Activated naive CD4-positive, alpha-beta T cell treated with anti-CD3 and anti-CD28 coated beads for 36 hours (primary cell): ENCODE measurements at regions not wholly inside any gene's neighbourhood (a gene's known extent, or its start where the extent isn't known, plus 50 kb on each side); places are given as distances from the start of the nearest gene placed in this dataset.
"Not testable (repeated sequence)": the region's sequence is repeated elsewhere in the genome, so short reads cannot be mapped to it uniquely, and the experiment has no call there.

Experiments
- CTCF ChIA-PET: fragments of 350-600 bp; sonication (Branson Sonifier 250); formaldehyde crosslinking; loops from one replicate; lab custom pipeline; 2021; ENCODE audit warnings: antibody characterized with exemption; lab: Charles Lee
- DNase-seq: peaks from one replicate; pipeline ENCODE4 v3.0.0-alpha.2; 2020
- H3K27ac Mint-ChIP-seq: one replicate; pipeline ENCODE4 v1.8.0; 2021; ENCODE audit warnings: mild to moderate bottlenecking, mixed read lengths
- H3K27me3 Mint-ChIP-seq: one replicate; pipeline ENCODE4 v1.8.0; 2021; ENCODE audit warnings: low read depth, mixed read lengths
- H3K36me3 Mint-ChIP-seq: one replicate; pipeline ENCODE4 v1.8.0; 2021; ENCODE audit warnings: low read depth, mixed read lengths
- H3K4me1 Mint-ChIP-seq: one replicate; pipeline ENCODE4 v1.8.0; 2021; ENCODE audit warnings: low read depth, mixed read lengths
- H3K4me3 Mint-ChIP-seq: one replicate; pipeline ENCODE4 v1.8.0; 2021; ENCODE audit warnings: mild to moderate bottlenecking, moderate library complexity, mixed read lengths
- H3K9me3 Mint-ChIP-seq: one replicate; pipeline ENCODE4 v1.8.0; 2021; ENCODE audit warnings: mixed read lengths
- intact Hi-C: fragments of 100-400 bp; cut with micrococcal nuclease; formaldehyde crosslinking; loops from one replicate; pipeline ENCODE4 v1.15.1; 2023

- intact Hi-C loops = no loop called here
- Mint-ChIP-seq H3K4me1 (no peaks in the 10 kb centered on the region), H3K9me3 (peaks cover 7% of the 10 kb centered on the region), H3K36me3 (no peaks in the 10 kb centered on the region), H3K27me3 (no peaks in the 10 kb centered on the region), H3K27ac (no peak overlapping the region), H3K4me3 (no peak overlapping the region)
- DNase-seq = no peak
- CTCF ChIA-PET = interaction anchor here (0.6 kb wide), 1 partner anchor 440 kb away, joined by 3 read pairs; no protein-coding TSS in a partner anchor
Observed at GRCh38 chr15:23793191-23793680, 106.1 kb upstream of the NDN start.

GRCh38 chr15:23797747-23798446 lies 110.8 kb upstream of the NDN start:
- no peaks in the 10 kb centered on the region for H3K4me1 Mint-ChIP-seq
- CTCF ChIA-PET = no interaction called here
- H3K27me3 Mint-ChIP-seq = no peaks in the 10 kb centered on the region
- no peak for DNase-seq
- no peak overlapping the region for H3K27ac Mint-ChIP-seq
- no peak overlapping the region for H3K4me3 Mint-ChIP-seq
- H3K9me3 Mint-ChIP-seq = peaks cover 8% of the 10 kb centered on the region
- no peaks in the 10 kb centered on the region for H3K36me3 Mint-ChIP-seq
- intact Hi-C loops = no loop called here

GRCh38 chr15:23801881-23802280 lies 114.8 kb upstream of the NDN start:
- DNase-seq = no peak

GRCh38 chr15:23802896-23803435 lies 115.9 kb upstream of the NDN start:
- DNase-seq, CTCF ChIA-PET, H3K36me3 Mint-ChIP-seq, H3K27ac Mint-ChIP-seq, H3K9me3 Mint-ChIP-seq, H3K27me3 Mint-ChIP-seq, intact Hi-C loops, H3K4me1 Mint-ChIP-seq, H3K4me3 Mint-ChIP-seq: not testable (repeated sequence)

More at GRCh38 chr15:23801881-23802280, 114.8 kb upstream of the NDN start:
- no peaks in the 10 kb centered on the region for H3K4me1 Mint-ChIP-seq
- no peak overlapping the region for H3K27ac Mint-ChIP-seq
- intact Hi-C loops = no loop called here
- peaks cover 5% of the 10 kb centered on the region for H3K9me3 Mint-ChIP-seq
- H3K27me3 Mint-ChIP-seq = no peaks in the 10 kb centered on the region
- CTCF ChIA-PET = no interaction called here
- H3K36me3 Mint-ChIP-seq = no peaks in the 10 kb centered on the region
- no peak overlapping the region for H3K4me3 Mint-ChIP-seq

- Mint-ChIP-seq H3K27me3 (no peaks in the 10 kb centered on the region), H3K36me3 (no peaks in the 10 kb centered on the region), H3K27ac (no peak overlapping the region), H3K4me3 (no peak overlapping the region), H3K4me1 (no peaks in the 10 kb centered on the region), H3K9me3 (peaks cover under 1% of the 10 kb centered on the region)
- intact Hi-C loops = no loop called here
- CTCF ChIA-PET = no interaction called here
- DNase-seq = no peak
Observed at GRCh38 chr15:23806980-23807379, 119.9 kb upstream of the NDN start.

GRCh38 chr15:23823508-23823907 lies 136.4 kb upstream of the NDN start:
- no peak overlapping the region for H3K4me3 Mint-ChIP-seq
- H3K36me3 Mint-ChIP-seq = no peaks in the 10 kb centered on the region
- no peaks in the 10 kb centered on the region for H3K4me1 Mint-ChIP-seq
- peak; percentile 7 for DNase-seq
- H3K27ac Mint-ChIP-seq = no peak overlapping the region
- intact Hi-C loops = no loop called here
- H3K27me3 Mint-ChIP-seq = no peaks in the 10 kb centered on the region
- CTCF ChIA-PET = no interaction called here
- peaks cover 7% of the 10 kb centered on the region for H3K9me3 Mint-ChIP-seq

GRCh38 chr15:23828786-23829185 lies 141.7 kb upstream of the NDN start:
- CTCF ChIA-PET = no interaction called here
- DNase-seq = no peak
- Mint-ChIP-seq H3K27me3 (no peaks in the 10 kb centered on the region), H3K9me3 (peaks cover 3% of the 10 kb centered on the region), H3K4me1 (no peaks in the 10 kb centered on the region), H3K36me3 (no peaks in the 10 kb centered on the region), H3K4me3 (no peak overlapping the region), H3K27ac (no peak overlapping the region)
- intact Hi-C loops = no loop called here

- CTCF ChIA-PET = no interaction called here
- Mint-ChIP-seq H3K4me3 (no peak overlapping the region), H3K4me1 (no peaks in the 10 kb centered on the region), H3K36me3 (no peaks in the 10 kb centered on the region), H3K27me3 (no peaks in the 10 kb centered on the region), H3K27ac (no peak overlapping the region), H3K9me3 (peaks cover 4% of the 10 kb centered on the region)
- DNase-seq = no peak
- intact Hi-C loops = no loop called here
Observed at GRCh38 chr15:23835953-23836352, 148.8 kb upstream of the NDN start.

- Mint-ChIP-seq H3K4me1 (no peaks in the 10 kb centered on the region), H3K9me3 (peaks cover 8% of the 10 kb centered on the region), H3K4me3 (no peak overlapping the region), H3K27ac (no peak overlapping the region), H3K27me3 (no peaks in the 10 kb centered on the region), H3K36me3 (no peaks in the 10 kb centered on the region)
- CTCF ChIA-PET = no interaction called here
- DNase-seq = no peak
- intact Hi-C loops = no loop called here
Observed at GRCh38 chr15:23839893-23840474, 152.9 kb upstream of the NDN start.

GRCh38 chr15:23846218-23846617 lies 159.1 kb upstream of the NDN start:
- Mint-ChIP-seq H3K27ac (no peak overlapping the region), H3K27me3 (no peaks in the 10 kb centered on the region), H3K4me1 (no peaks in the 10 kb centered on the region), H3K4me3 (no peak overlapping the region), H3K9me3 (peaks cover 9% of the 10 kb centered on the region), H3K36me3 (no peaks in the 10 kb centered on the region)
- CTCF ChIA-PET = no interaction called here
- DNase-seq = no peak
- intact Hi-C loops = no loop called here

GRCh38 chr15:23850666-23851065 lies 163.6 kb upstream of the NDN start:
- no peak for DNase-seq
- no peaks in the 10 kb centered on the region for H3K27me3 Mint-ChIP-seq
- no peaks in the 10 kb centered on the region for H3K36me3 Mint-ChIP-seq
- peaks cover 5% of the 10 kb centered on the region for H3K9me3 Mint-ChIP-seq
- intact Hi-C loops = no loop called here
- CTCF ChIA-PET = no interaction called here
- H3K4me1 Mint-ChIP-seq = no peaks in the 10 kb centered on the region
- H3K27ac Mint-ChIP-seq = no peak overlapping the region
- no peak overlapping the region for H3K4me3 Mint-ChIP-seq

GRCh38 chr15:23851921-23852320 lies 164.8 kb upstream of the NDN start:
- Mint-ChIP-seq H3K27me3 (peaks cover 2% of the 10 kb centered on the region), H3K9me3 (peaks cover 5% of the 10 kb centered on the region), H3K4me1 (no peaks in the 10 kb centered on the region), H3K4me3 (no peak overlapping the region), H3K27ac (no peak overlapping the region), H3K36me3 (no peaks in the 10 kb centered on the region)
- no peak for DNase-seq
- CTCF ChIA-PET = no interaction called here
- intact Hi-C loops = no loop called here

GRCh38 chr15:23853286-23853685 lies 166.2 kb upstream of the NDN start:
- Mint-ChIP-seq H3K27me3 (peaks cover 4% of the 10 kb centered on the region), H3K36me3 (no peaks in the 10 kb centered on the region), H3K27ac (no peak overlapping the region), H3K9me3 (peaks cover 3% of the 10 kb centered on the region), H3K4me1 (no peaks in the 10 kb centered on the region), H3K4me3 (no peak overlapping the region)
- intact Hi-C loops = no loop called here
- CTCF ChIA-PET = no interaction called here
- DNase-seq = no peak
